Upper lobe of right lung (tissue), 1 donor: ENCODE measurements at regions not wholly inside any gene's neighbourhood (a gene's known extent, or its start where the extent isn't known, plus 50 kb on each side); places are given as distances from the start of the nearest gene placed in this dataset.

ENCODE experiments used
- ATAC-seq: fragments of 200-7000 bp; cut with Tn5 transposase; one replicate; pipeline ENCODE4 v1.9.1; 2020; ENCODE audit warnings: mild to moderate bottlenecking, moderate library complexity
- DNase-seq: peaks from one replicate; pipeline ENCODE4 v3.0.0-alpha.2; 2020
- H3K27ac ChIP-seq: fragments of 200-600 bp; one replicate; pipeline ENCODE4 v1.8.0; 2022
- H3K27me3 ChIP-seq: fragments of 200-600 bp; one replicate; pipeline ENCODE4 v1.8.0; 2022; ENCODE audit warnings: mild to moderate bottlenecking
- H3K36me3 ChIP-seq: fragments of 200-600 bp; one replicate; pipeline ENCODE4 v1.8.0; 2022
- H3K4me1 ChIP-seq: fragments of 200-600 bp; one replicate; pipeline ENCODE4 v1.8.0; 2022
- H3K4me3 ChIP-seq: fragments of 200-600 bp; one replicate; pipeline ENCODE4 v1.8.0; 2022; ENCODE audit warnings: mild to moderate bottlenecking
- H3K9me3 ChIP-seq: fragments of 200-600 bp; one replicate; pipeline ENCODE4 v1.8.0; 2022
- CTCF ChIP-seq: fragments of 200-600 bp; IDR thresholded peaks from one replicate; pipeline ENCODE4 v1.8.0; 2022; ENCODE audit warnings: antibody characterized with exemption
- intact Hi-C: fragments of 100-400 bp; cut with DNase I; formaldehyde crosslinking; loops from one replicate; pipeline ENCODE4 v1.11.0; 2022
- donor health status: DM: no; HTN: yes; CAD: no; lungs with severe emphysema.

DNA sequence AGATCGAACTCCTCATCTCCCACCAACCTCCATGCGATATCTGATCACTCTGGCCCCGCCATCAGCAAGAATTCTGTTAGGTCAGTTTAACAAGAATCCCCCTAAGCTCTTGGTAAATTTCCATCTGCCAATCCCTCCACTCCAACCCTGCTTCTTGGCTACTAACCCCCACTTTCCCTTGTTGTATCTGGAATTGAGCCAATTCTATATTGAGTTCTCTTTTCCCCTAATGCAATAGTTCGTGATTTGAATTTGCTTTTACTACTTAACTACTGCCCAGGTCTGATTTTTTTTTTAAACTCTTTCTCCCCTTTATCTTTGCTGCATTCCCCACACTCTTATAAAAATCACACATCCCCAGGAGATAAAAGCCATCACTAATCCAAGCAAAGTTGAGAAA lies 159.3 kb upstream of the STK17B start:
- DNase-seq (no peak), ATAC-seq (no peak)
- no peak overlapping the region for H3K27ac ChIP-seq
- no peak overlapping the region for H3K4me3 ChIP-seq
- no peaks in the 10 kb centered on the region for H3K9me3 ChIP-seq
- no peaks in the 10 kb centered on the region for H3K36me3 ChIP-seq
- H3K4me1 ChIP-seq: no peaks in the 10 kb centered on the region
- no peak for TF ChIP-seq CTCF
- no peaks in the 10 kb centered on the region for H3K27me3 ChIP-seq
- intact Hi-C loops: no loop called here

DNA sequence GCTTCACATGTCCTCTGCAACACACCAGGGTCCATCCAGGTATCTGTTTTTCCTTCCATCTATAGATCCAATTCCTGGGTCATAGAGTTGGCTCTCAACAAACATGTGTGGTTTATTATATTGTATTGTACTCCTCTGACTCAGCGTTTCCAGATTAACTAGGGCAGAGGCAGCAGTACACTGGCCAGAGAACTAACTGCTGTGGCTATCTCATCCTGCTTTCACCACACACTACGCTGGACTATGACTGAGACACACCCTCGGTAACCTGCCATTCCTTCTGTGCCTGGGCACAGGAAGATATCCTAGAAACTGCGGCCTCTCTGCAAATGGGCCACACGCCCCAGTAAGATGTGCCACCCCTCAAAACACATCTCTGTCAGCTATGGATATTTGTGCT lies 159.8 kb upstream of the STK17B start:
- Histone ChIP-seq H3K27ac (no peak overlapping the region), H3K27me3 (no peaks in the 10 kb centered on the region), H3K36me3 (no peaks in the 10 kb centered on the region), H3K4me3 (no peak overlapping the region), H3K4me1 (no peaks in the 10 kb centered on the region), H3K9me3 (no peaks in the 10 kb centered on the region)
- intact Hi-C loops: no loop called here
- DNase-seq (no peak), ATAC-seq (peak; percentile 66)
- TF ChIP-seq CTCF: no peak

GRCh38 chr2:196331851-196332250 lies 160.5 kb upstream of the STK17B start:
- TF ChIP-seq CTCF: no peak
- no peaks in the 10 kb centered on the region for H3K36me3 ChIP-seq
- no peak overlapping the region for H3K27ac ChIP-seq
- H3K4me3 ChIP-seq: no peak overlapping the region
- H3K27me3 ChIP-seq: no peaks in the 10 kb centered on the region
- no peaks in the 10 kb centered on the region for H3K9me3 ChIP-seq
- ATAC-seq (peak; percentile 29), DNase-seq (no peak)
- intact Hi-C loops: no loop called here
- H3K4me1 ChIP-seq: no peaks in the 10 kb centered on the region

GRCh38 chr2:196333397-196333796 lies 162.0 kb upstream of the STK17B start:
- Histone ChIP-seq H3K27ac (no peak overlapping the region), H3K27me3 (no peaks in the 10 kb centered on the region), H3K4me3 (no peak overlapping the region), H3K9me3 (no peaks in the 10 kb centered on the region), H3K36me3 (no peaks in the 10 kb centered on the region), H3K4me1 (no peaks in the 10 kb centered on the region)
- intact Hi-C loops: no loop called here
- ATAC-seq (no peak), DNase-seq (no peak)
- TF ChIP-seq CTCF: no peak

DNA sequence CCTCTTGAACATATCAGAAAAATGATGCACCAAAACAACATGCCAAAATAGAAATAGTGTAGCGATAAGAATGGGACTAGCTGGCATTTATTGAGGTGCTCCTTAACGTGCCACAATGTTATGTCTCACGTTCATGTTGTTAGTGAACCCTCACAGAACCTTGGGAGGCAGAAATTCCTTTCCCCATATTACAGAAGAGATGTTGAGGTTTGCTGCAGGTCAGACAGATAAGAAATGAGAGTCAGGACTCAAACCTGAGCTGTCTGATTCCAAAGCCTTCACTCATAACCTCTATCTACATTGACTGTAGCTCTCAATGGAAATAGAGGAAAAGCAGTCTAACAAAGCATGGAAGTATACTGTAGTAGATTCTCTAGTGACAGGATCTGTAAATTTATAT lies 163.3 kb upstream of the STK17B start:
- no peaks in the 10 kb centered on the region for H3K36me3 ChIP-seq
- no peak overlapping the region for H3K4me3 ChIP-seq
- TF ChIP-seq CTCF: no peak
- no peaks in the 10 kb centered on the region for H3K9me3 ChIP-seq
- no peaks in the 10 kb centered on the region for H3K4me1 ChIP-seq
- intact Hi-C loops: no loop called here
- H3K27ac ChIP-seq: no peak overlapping the region
- DNase-seq (no peak), ATAC-seq (no peak)
- no peaks in the 10 kb centered on the region for H3K27me3 ChIP-seq

- no peak for DNase-seq
- no peak overlapping the region for H3K27ac ChIP-seq
- no peak for ATAC-seq
- H3K27me3 ChIP-seq: no peaks in the 10 kb centered on the region
- no peak for TF ChIP-seq CTCF
- no peaks in the 10 kb centered on the region for H3K4me1 ChIP-seq
- H3K9me3 ChIP-seq: no peaks in the 10 kb centered on the region
- no peak overlapping the region for H3K4me3 ChIP-seq
- intact Hi-C loops: no loop called here
- no peaks in the 10 kb centered on the region for H3K36me3 ChIP-seq
Measured at GRCh38 chr2:196335221-196335634, 163.8 kb upstream of the STK17B start.
